Fibroblast of lung (primary cell): ENCODE measurements at regions not wholly inside any gene's neighbourhood (a gene's known extent, or its start where the extent isn't known, plus 50 kb on each side); places are given as distances from the start of the nearest gene placed in this dataset.

Source experiments
- DNase-seq, 2 donors: peaks; one replicate each; pipeline versions ENCODE4 v3.0.0 to v3.0.0-alpha.2; 2010; ENCODE audit warnings: low read depth in 2 of 2
- H2AFZ ChIP-seq: 2 replicates; pipeline ENCODE4 v1.5.1; 2012; ENCODE audit warnings: low read length, control low read depth, inconsistent platforms
- H3K27ac ChIP-seq: 2 replicates; pipeline ENCODE4 v1.5.1; 2011; ENCODE audit warnings: low read length, control low read depth; ENCODE audit not compliant: insufficient read depth
- H3K27me3 ChIP-seq: 2 replicates; pipeline ENCODE4 v1.5.1; 2011; ENCODE audit warnings: mild to moderate bottlenecking, low read length; ENCODE audit not compliant: control insufficient read depth, insufficient read depth
- H3K36me3 ChIP-seq: 2 replicates; pipeline ENCODE4 v1.5.1; 2011; ENCODE audit warnings: low read length; ENCODE audit not compliant: control insufficient read depth, insufficient read depth
- H3K4me1 ChIP-seq: 2 replicates; pipeline ENCODE4 v1.5.1; 2011; ENCODE audit warnings: low read length; ENCODE audit not compliant: control insufficient read depth, insufficient read depth; ENCODE audit errors: extremely low read depth
- H3K4me2 ChIP-seq: 2 replicates; pipeline ENCODE4 v1.5.1; 2011; ENCODE audit warnings: low read length, control low read depth; ENCODE audit not compliant: insufficient read depth; ENCODE audit errors: extremely low read depth
- H3K4me3 ChIP-seq, 4 experiments: fragments of 200-600 bp in 1 of 4; sonication (generic) in 1 of 4; replicated peaks in 1 of 4; 2 replicates each; pipeline ENCODE4 v1.5.1; 2011 to 2016; ENCODE audit warnings: low read length in 4 of 4, low read depth in 3 of 4, mild to moderate bottlenecking in 3 of 4, control low read depth in 2 of 4, inconsistent platforms in 1 of 4, mixed read lengths in 1 of 4; ENCODE audit not compliant: insufficient read depth in 1 of 4; ENCODE audit errors: control extremely low read depth in 1 of 4
- H3K79me2 ChIP-seq: 2 replicates; pipeline ENCODE4 v1.5.1; 2012; ENCODE audit warnings: mild to moderate bottlenecking, low read length, inconsistent platforms; ENCODE audit not compliant: control insufficient read depth, insufficient read depth
- H3K9ac ChIP-seq: 2 replicates; pipeline ENCODE4 v1.5.1; 2011; ENCODE audit warnings: mild to moderate bottlenecking, low read length, control low read depth; ENCODE audit not compliant: insufficient read depth
- H3K9me3 ChIP-seq: 2 replicates; pipeline ENCODE4 v1.5.1; 2012; ENCODE audit warnings: low read depth, low read length; ENCODE audit not compliant: control insufficient read depth, insufficient read depth
- H4K20me1 ChIP-seq: 2 replicates; pipeline ENCODE4 v1.5.1; 2011; ENCODE audit warnings: low read length; ENCODE audit not compliant: control insufficient read depth, insufficient read depth; ENCODE audit errors: extremely low read depth
- CTCF ChIP-seq, 2 donors: IDR thresholded peaks in 1 of 2; conservative IDR thresholded peaks in 1 of 2; 1 replicate in 1 of 2; 2 replicates in 1 of 2; pipeline ENCODE4 v1.5.1; 2011 to 2012; ENCODE audit warnings: low read length in 2 of 2, control low read depth in 1 of 2, inconsistent platforms in 1 of 2, low read depth in 1 of 2, mild to moderate bottlenecking in 1 of 2
- EZH2 ChIP-seq: IDR thresholded peaks from 2 replicates; pipeline ENCODE4 v1.5.1; 2012; ENCODE audit warnings: low read length, control low read depth, mild to moderate bottlenecking; ENCODE audit errors: missing control alignments

GRCh38 chr3:104281713-104282112 lies 1085.0 kb upstream of the ALCAM start:
- no peak for DNase-seq
- Histone ChIP-seq H3K9me3 (no peaks in the 10 kb centered on the region), H4K20me1 (no peaks in the 10 kb centered on the region), H3K27me3 (no peaks in the 10 kb centered on the region), H3K4me2 (no peak overlapping the region), H3K36me3 (no peaks in the 10 kb centered on the region), H3K4me3 (no peak overlapping the region), H2AFZ (no peak overlapping the region), H3K79me2 (no peaks in the 10 kb centered on the region), H3K27ac (no peak overlapping the region), H3K9ac (no peak overlapping the region), H3K4me1 (no peaks in the 10 kb centered on the region)
- TF ChIP-seq CTCF (conservative IDR thresholded peaks at IDR 0.05 in 1 of 2, IDR thresholded peaks at IDR 0.05 in 1 of 2; ENCODE audit: low read depth in 1 of 2, low read length in 2 of 2) = no peak
- no peak for TF ChIP-seq EZH2

- Histone ChIP-seq H3K4me3 (no peak overlapping the region), H3K27me3 (no peaks in the 10 kb centered on the region), H3K4me2 (no peak overlapping the region), H3K27ac (no peak overlapping the region), H3K36me3 (no peaks in the 10 kb centered on the region), H3K9me3 (no peaks in the 10 kb centered on the region), H3K79me2 (no peaks in the 10 kb centered on the region), H3K4me1 (no peaks in the 10 kb centered on the region), H4K20me1 (no peaks in the 10 kb centered on the region), H2AFZ (no peak overlapping the region), H3K9ac (no peak overlapping the region)
- no peak for DNase-seq
- TF ChIP-seq CTCF (conservative IDR thresholded peaks at IDR 0.05 in 1 of 2, IDR thresholded peaks at IDR 0.05 in 1 of 2; ENCODE audit: low read depth in 1 of 2, low read length in 2 of 2) (no peak), EZH2 (no peak)
Observed at GRCh38 chr3:104286645-104287044, 1080.1 kb upstream of the ALCAM start.

GRCh38 chr3:104291437-104291851 lies 1075.3 kb upstream of the ALCAM start:
- TF ChIP-seq CTCF (conservative IDR thresholded peaks at IDR 0.05 in 1 of 2, IDR thresholded peaks at IDR 0.05 in 1 of 2; ENCODE audit: low read depth in 1 of 2, low read length in 2 of 2) = no peak
- TF ChIP-seq EZH2 = no peak
- Histone ChIP-seq H2AFZ (peak overlapping the region; percentile 83), H4K20me1 (no peaks in the 10 kb centered on the region), H3K4me3 (peak overlapping the region in 3 of 4 experiments; percentile 14 to 41 (median 31)), H3K4me2 (peak overlapping the region; percentile 61), H3K27ac (no peak overlapping the region), H3K79me2 (no peaks in the 10 kb centered on the region), H3K9me3 (no peaks in the 10 kb centered on the region), H3K4me1 (no peaks in the 10 kb centered on the region), H3K27me3 (no peaks in the 10 kb centered on the region), H3K36me3 (no peaks in the 10 kb centered on the region), H3K9ac (no peak overlapping the region)
- peak; percentile 3 to 15 for DNase-seq
